ENCODE measurements at regions not wholly inside any gene's neighbourhood (a gene's known extent, or its start where the extent isn't known, plus 50 kb on each side); places are given as distances from the start of the nearest gene placed in this dataset.

GRCh38 chr9:72465593-72465984, 55.8 kb upstream of the TMC1 start:
- BruUV-seq (replicated peaks), result no TSS peak
- TF ChIP-seq ZNF609 (CRISPR knock-in tag; IDR thresholded peaks at IDR 0.05; ENCODE audit: borderline replicate concordance) (no peak), FOXM1 (CRISPR knock-in tag; IDR thresholded peaks at IDR 0.05) (no peak), ZNF556 (CRISPR knock-in tag; IDR thresholded peaks at IDR 0.05; ENCODE audit: borderline replicate concordance) (no peak), SP1 (IDR thresholded peaks at IDR 0.05) (no peak), SP1 (CRISPR knock-in tag; IDR thresholded peaks at IDR 0.05) (no peak), EP300 (IDR thresholded peaks at IDR 0.05; ENCODE audit: low read depth in 2 of 2, low read length in 2 of 2) (no peak), EP300 (CRISPR knock-in tag; IDR thresholded peaks at IDR 0.05; ENCODE audit: borderline replicate concordance) (no peak), ZSCAN31 (CRISPR knock-in tag; IDR thresholded peaks at IDR 0.05; ENCODE audit: low read depth) (no peak), TOPORS (CRISPR knock-in tag; IDR thresholded peaks at IDR 0.05) (no peak), ZNF687 (CRISPR knock-in tag; IDR thresholded peaks at IDR 0.05) (no peak), ONECUT2 (CRISPR knock-in tag; IDR thresholded peaks at IDR 0.05) (no peak), ZNF770 (CRISPR knock-in tag; IDR thresholded peaks at IDR 0.05) (no peak), FOXO4 (CRISPR knock-in tag; conservative IDR thresholded peaks at IDR 0.05) (no peak)

More at GRCh38 chr9:72465593-72465984, 55.8 kb upstream of the TMC1 start:
- Histone ChIP-seq H3K4me2 (ENCODE audit: low read depth, low read length) (no peak overlapping the region), H4K20me1 (ENCODE audit: insufficient read depth, low read length) (no peaks in the 10 kb centered on the region), H3K36me3 (replicated peaks in 1 of 2; ENCODE audit: control insufficient read depth in 1 of 2, insufficient read depth in 2 of 2, low read length in 2 of 2) (no peaks in the 10 kb centered on the region), H3K9me3 (ENCODE audit: low read length) (no peaks in the 10 kb centered on the region), H3K4me1 (ENCODE audit: insufficient read depth, low read length) (peaks cover 10% of the 10 kb centered on the region), H3K27me3 (ENCODE audit: control insufficient read depth in 1 of 2, insufficient read depth in 2 of 2, low read length in 2 of 2) (no peaks in the 10 kb centered on the region), H2AFZ (ENCODE audit: low read length) (no peak overlapping the region), H3K4me3 (replicated peaks in 1 of 3; ENCODE audit: insufficient read depth in 1 of 3, low read depth in 2 of 3, low read length in 3 of 3) (no peak overlapping the region), H3K27ac (ENCODE audit: extremely low read length, insufficient read depth, low read length) (no peak overlapping the region), H3K9ac (ENCODE audit: insufficient read depth, low read depth, low read length) (no peak overlapping the region), H3K79me2 (ENCODE audit: insufficient read depth, low read length) (no peaks in the 10 kb centered on the region)
- intact Hi-C loops (cut with micrococcal nuclease; ENCODE audit: unreplicated experiment) (no loop called here), in situ Hi-C loops (cut with HindIII; ENCODE audit: extremely low pct_ligation_motif_present, low pct_unique_long_range_greater_than_20kb) (no loop called here)
- no peak for DNase-seq (ENCODE audit: low spot score)
- ChIA-PET POLR2A (no interaction called here), CTCF (ENCODE audit: low intra/inter-chr PET ratio, low total read pairs) (no interaction called here)
- ATAC-seq, result no peak
- no peak for FAIRE-seq
- WGBS (ENCODE audit: low lambda C conversion rate), result 48% methylated on average over 3 of the region's 3 CpGs
